Caco-2 (cell line): ENCODE measurements at regions not wholly inside any gene's neighbourhood (a gene's known extent, or its start where the extent isn't known, plus 50 kb on each side); places are given as distances from the start of the nearest gene placed in this dataset.

Source experiments
- BruUV-seq: library from RNA; stranded (reverse); fragments of 400-500 nt; replicated peaks from 2 replicates; lab custom pipeline; 2021; lab: Mats Ljungman, UMichigan
- CTCF ChIA-PET: fragments of 300-600 bp; sonication (Branson Sonifier 250); formaldehyde crosslinking; loops from one replicate; lab custom pipeline; 2022; ENCODE audit warnings: antibody characterized with exemption; lab: Charles Lee
- POLR2A ChIA-PET: fragments of 300-600 bp; sonication (Branson Sonifier 250); formaldehyde crosslinking; loops from one replicate; lab custom pipeline; 2022; ENCODE audit warnings: antibody characterized with exemption; lab: Charles Lee
- DNase-seq, 2 experiments: peaks; one replicate each; pipeline versions ENCODE4 v3.0.0 to v3.0.0-alpha.2; 2020 to 2022
- H3K27me3 ChIP-seq: replicated peaks from 2 replicates; pipeline ENCODE4 v1.6.0; 2011; ENCODE audit warnings: low read length; ENCODE audit not compliant: control insufficient read depth, insufficient read depth
- H3K36me3 ChIP-seq: 2 replicates; pipeline ENCODE4 v1.5.1; 2011; ENCODE audit warnings: low read length; ENCODE audit not compliant: control insufficient read depth, insufficient read depth
- H3K4me1 ChIP-seq: fragments of 250-450 bp; sonication (Bioruptor Pico); 2 replicates; pipeline ENCODE4 v1.5.1; 2020; ENCODE audit warnings: mild to moderate bottlenecking
- H3K4me3 ChIP-seq: 2 replicates; pipeline ENCODE4 v1.5.1; 2011; ENCODE audit warnings: low read depth, mild to moderate bottlenecking, control low read depth, low read length
- H3K9me3 ChIP-seq: fragments of 250-450 bp; sonication (Bioruptor Pico); 2 replicates; pipeline ENCODE4 v1.5.1; 2020; ENCODE audit warnings: mild to moderate bottlenecking, moderate library complexity
- H3K27ac Mint-ChIP-seq: one replicate; pipeline ENCODE4 v1.8.0; 2022; ENCODE audit warnings: mixed read lengths; ENCODE audit not compliant: unreplicated experiment
- H3K27me3 Mint-ChIP-seq: one replicate; pipeline ENCODE4 v1.8.0; 2022; ENCODE audit warnings: mixed read lengths; ENCODE audit not compliant: insufficient read depth, unreplicated experiment
- H3K36me3 Mint-ChIP-seq: one replicate; pipeline ENCODE4 v1.8.0; 2022; ENCODE audit warnings: mild to moderate bottlenecking, mixed read lengths; ENCODE audit not compliant: insufficient read depth, unreplicated experiment
- H3K4me1 Mint-ChIP-seq: one replicate; pipeline ENCODE4 v1.8.0; 2022; ENCODE audit warnings: low read depth, mixed read lengths; ENCODE audit not compliant: unreplicated experiment
- H3K4me3 Mint-ChIP-seq: one replicate; pipeline ENCODE4 v1.8.0; 2022; ENCODE audit warnings: mild to moderate bottlenecking, moderate library complexity, mixed read lengths; ENCODE audit not compliant: unreplicated experiment
- H3K9me3 Mint-ChIP-seq: one replicate; pipeline ENCODE4 v1.8.0; 2022; ENCODE audit warnings: mixed read lengths; ENCODE audit not compliant: unreplicated experiment
- CTCF ChIP-seq, 2 experiments: fragments of 200-600 bp in 1 of 2; IDR thresholded peaks; 1 replicate in 1 of 2; 2 replicates in 1 of 2; pipeline versions ENCODE4 v1.5.1 to v1.8.0; 2011 to 2022; ENCODE audit warnings: antibody characterized with exemption in 1 of 2, control low read depth in 1 of 2, inconsistent platforms in 1 of 2, low read depth in 1 of 2, low read length in 1 of 2, mild to moderate bottlenecking in 1 of 2, moderate library complexity in 1 of 2; ENCODE audit not compliant: insufficient read depth in 1 of 2, severe bottlenecking in 1 of 2, unreplicated experiment in 1 of 2
- intact Hi-C: fragments of 100-400 bp; cut with micrococcal nuclease; formaldehyde crosslinking; loops from one replicate; pipeline ENCODE4 v1.10.0; 2022; ENCODE audit not compliant: unreplicated experiment

DNA sequence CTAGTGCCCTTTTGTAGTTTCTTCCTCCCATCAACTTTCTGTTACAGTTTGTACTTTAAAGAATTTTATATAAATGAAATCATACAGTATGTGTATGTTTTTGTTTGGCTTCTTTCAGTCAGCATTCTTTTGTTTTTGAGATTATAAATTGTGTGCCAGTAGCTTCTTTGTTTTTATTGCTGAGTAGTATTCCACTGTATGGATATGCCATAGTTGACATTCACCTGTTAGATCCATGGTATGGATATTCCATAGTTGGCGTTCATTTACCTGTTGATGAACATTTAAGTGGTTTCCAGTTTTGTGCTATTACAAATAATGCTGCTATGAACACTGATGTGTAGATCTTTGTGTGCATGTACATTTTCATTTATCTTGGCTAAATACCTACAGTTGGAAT lies 70.8 kb upstream of the SYPL1 start:
- peaks cover 6% of the 10 kb centered on the region for H3K4me1 Mint-ChIP-seq
- H3K4me3 ChIP-seq = no peak overlapping the region
- H3K27me3 Mint-ChIP-seq = no peaks in the 10 kb centered on the region
- H3K9me3 ChIP-seq = no peaks in the 10 kb centered on the region
- no peak overlapping the region for H3K27ac Mint-ChIP-seq
- no peak for TF ChIP-seq CTCF (IDR thresholded peaks at IDR 0.05; ENCODE audit: insufficient read depth in 1 of 2, low read depth in 1 of 2, low read length in 1 of 2, severe bottlenecking in 1 of 2, unreplicated experiment in 1 of 2)
- H3K27me3 ChIP-seq = no peaks in the 10 kb centered on the region
- no peaks in the 10 kb centered on the region for H3K36me3 Mint-ChIP-seq
- peaks cover 9% of the 10 kb centered on the region for H3K9me3 Mint-ChIP-seq
- no peak for DNase-seq
- no peaks in the 10 kb centered on the region for H3K4me1 ChIP-seq
- ChIA-PET POLR2A (no interaction called here), CTCF (no interaction called here)
- H3K4me3 Mint-ChIP-seq = no peak overlapping the region
- no TSS peak for BruUV-seq
- intact Hi-C loops = no loop called here
- no peaks in the 10 kb centered on the region for H3K36me3 ChIP-seq

DNA sequence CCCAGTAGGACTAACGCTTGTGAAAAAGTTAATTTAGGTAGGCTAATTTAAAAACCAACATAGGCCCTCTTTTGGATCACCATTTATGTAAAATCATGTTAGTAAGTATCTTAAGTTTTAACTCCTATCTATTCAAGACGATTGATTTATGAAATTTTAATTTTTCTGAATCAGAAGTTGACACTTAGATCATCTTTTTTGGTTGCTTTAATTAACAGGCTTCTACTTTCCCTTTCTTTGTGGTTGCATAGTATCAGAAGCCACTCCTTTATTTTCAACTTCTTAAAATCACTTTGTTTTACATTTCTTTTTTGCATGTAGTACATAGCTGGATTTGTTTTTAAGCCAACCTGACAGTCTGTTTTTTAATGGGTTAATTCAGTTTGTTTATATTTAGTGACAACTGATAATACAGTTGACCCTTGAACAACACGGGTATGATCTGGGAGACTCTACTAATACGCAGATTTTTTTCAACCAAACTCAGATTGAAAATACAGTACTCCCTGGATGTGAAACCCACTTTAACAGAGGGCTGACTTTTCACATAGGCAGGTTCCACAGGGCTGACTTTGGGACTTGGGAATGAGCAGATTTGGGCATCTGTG lies 69.7 kb upstream of the SYPL1 start:
- BruUV-seq = no TSS peak
- Histone ChIP-seq H3K4me3 (no peak overlapping the region), H3K4me1 (no peaks in the 10 kb centered on the region), H3K9me3 (no peaks in the 10 kb centered on the region), H3K36me3 (no peaks in the 10 kb centered on the region), H3K27me3 (no peaks in the 10 kb centered on the region)
- H3K27me3 Mint-ChIP-seq = no peaks in the 10 kb centered on the region
- no peak for DNase-seq
- no peak for TF ChIP-seq CTCF (IDR thresholded peaks at IDR 0.05; ENCODE audit: insufficient read depth in 1 of 2, low read depth in 1 of 2, low read length in 1 of 2, severe bottlenecking in 1 of 2, unreplicated experiment in 1 of 2)
- POLR2A ChIA-PET = no interaction called here
- intact Hi-C loops = no loop called here
- H3K9me3 Mint-ChIP-seq = peaks cover 9% of the 10 kb centered on the region
- H3K27ac Mint-ChIP-seq = no peak overlapping the region
- CTCF ChIA-PET = no interaction called here
- no peaks in the 10 kb centered on the region for H3K36me3 Mint-ChIP-seq
- peaks cover 6% of the 10 kb centered on the region for H3K4me1 Mint-ChIP-seq
- H3K4me3 Mint-ChIP-seq = no peak overlapping the region

- no TSS peak for BruUV-seq
- no peak for TF ChIP-seq CTCF (IDR thresholded peaks at IDR 0.05; ENCODE audit: insufficient read depth in 1 of 2, low read depth in 1 of 2, low read length in 1 of 2, severe bottlenecking in 1 of 2, unreplicated experiment in 1 of 2)
- Histone ChIP-seq H3K27me3 (no peaks in the 10 kb centered on the region), H3K9me3 (no peaks in the 10 kb centered on the region), H3K4me3 (no peak overlapping the region), H3K36me3 (no peaks in the 10 kb centered on the region), H3K4me1 (no peaks in the 10 kb centered on the region)
- DNase-seq = no peak
- H3K4me1 Mint-ChIP-seq = no peaks in the 10 kb centered on the region
- POLR2A ChIA-PET = no interaction called here
- CTCF ChIA-PET = no interaction called here
- no peaks in the 10 kb centered on the region for H3K36me3 Mint-ChIP-seq
- H3K27me3 Mint-ChIP-seq = no peaks in the 10 kb centered on the region
- peaks cover under 1% of the 10 kb centered on the region for H3K9me3 Mint-ChIP-seq
- intact Hi-C loops = no loop called here
- H3K27ac Mint-ChIP-seq = no peak overlapping the region
- no peak overlapping the region for H3K4me3 Mint-ChIP-seq
Measured at GRCh38 chr7:106180721-106181120, 68.6 kb upstream of the SYPL1 start.
